GM10266 (cell line): ENCODE measurements at regions not wholly inside any gene's neighbourhood (a gene's known extent, or its start where the extent isn't known, plus 50 kb on each side); places are given as distances from the start of the nearest gene placed in this dataset.

Experiments used
- DNase-seq: peaks from one replicate; pipeline ENCODE4 v3.0.0; 2012; ENCODE audit errors: extremely low spot score
- TF ChIP-seq, protein P1 (sequence below): IDR thresholded peaks from 2 replicates; pipeline ENCODE4 v1.5.1; 2012; ENCODE audit warnings: mild to moderate bottlenecking, low read depth; ENCODE audit not compliant: control insufficient read depth, insufficient read depth; ENCODE audit errors: missing control alignments

DNA sequence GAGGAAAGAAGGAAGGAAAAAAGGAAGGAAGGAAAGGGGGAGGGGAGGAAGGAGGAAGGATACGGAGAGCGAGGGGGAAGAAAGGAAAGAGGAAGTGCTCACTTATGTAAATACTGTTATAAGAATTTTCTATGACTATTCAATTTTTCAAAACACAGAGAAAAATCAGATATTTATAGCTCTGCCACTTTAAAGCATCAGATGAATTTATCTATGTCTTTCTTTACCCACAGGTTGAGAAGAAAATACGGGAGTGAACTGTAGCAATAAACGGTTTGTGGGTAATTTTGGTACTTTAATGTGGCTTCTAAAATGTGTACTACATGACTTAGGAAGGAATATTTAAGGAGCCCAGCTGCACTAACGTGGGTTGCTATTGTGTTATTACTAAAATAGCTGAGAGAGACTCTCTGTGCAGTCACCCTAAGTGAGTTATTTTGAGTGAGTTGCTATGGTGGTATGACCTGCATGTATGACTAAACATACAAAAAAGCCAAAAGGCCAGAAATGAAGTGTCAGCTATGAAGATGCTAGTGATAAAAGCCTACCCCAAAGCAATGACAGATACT, 225.5 kb downstream of the SOD2 start:
- peak; percentile 65 for DNase-seq
- TF ChIP-seq, protein P1, sequence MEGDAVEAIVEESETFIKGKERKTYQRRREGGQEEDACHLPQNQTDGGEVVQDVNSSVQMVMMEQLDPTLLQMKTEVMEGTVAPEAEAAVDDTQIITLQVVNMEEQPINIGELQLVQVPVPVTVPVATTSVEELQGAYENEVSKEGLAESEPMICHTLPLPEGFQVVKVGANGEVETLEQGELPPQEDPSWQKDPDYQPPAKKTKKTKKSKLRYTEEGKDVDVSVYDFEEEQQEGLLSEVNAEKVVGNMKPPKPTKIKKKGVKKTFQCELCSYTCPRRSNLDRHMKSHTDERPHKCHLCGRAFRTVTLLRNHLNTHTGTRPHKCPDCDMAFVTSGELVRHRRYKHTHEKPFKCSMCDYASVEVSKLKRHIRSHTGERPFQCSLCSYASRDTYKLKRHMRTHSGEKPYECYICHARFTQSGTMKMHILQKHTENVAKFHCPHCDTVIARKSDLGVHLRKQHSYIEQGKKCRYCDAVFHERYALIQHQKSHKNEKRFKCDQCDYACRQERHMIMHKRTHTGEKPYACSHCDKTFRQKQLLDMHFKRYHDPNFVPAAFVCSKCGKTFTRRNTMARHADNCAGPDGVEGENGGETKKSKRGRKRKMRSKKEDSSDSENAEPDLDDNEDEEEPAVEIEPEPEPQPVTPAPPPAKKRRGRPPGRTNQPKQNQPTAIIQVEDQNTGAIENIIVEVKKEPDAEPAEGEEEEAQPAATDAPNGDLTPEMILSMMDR = no peak

DNA sequence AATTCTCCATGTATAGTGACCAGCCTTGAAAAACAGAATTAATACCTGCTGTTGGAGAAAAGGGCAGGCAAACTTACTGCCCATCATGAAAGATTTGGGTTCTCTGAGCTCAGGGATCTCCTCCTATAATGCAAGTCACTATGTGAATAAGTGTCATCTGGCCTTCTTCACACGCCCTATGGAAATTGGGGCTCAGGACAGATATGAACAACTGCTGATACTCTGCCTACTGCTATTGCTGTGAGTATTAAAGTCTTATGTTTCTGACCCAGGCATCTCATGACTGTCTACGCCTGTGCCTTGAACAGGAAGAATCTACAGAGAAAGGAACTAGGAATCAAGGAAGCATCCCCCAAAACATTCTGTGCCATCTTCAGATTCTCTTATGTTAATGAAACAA, 226.1 kb downstream of the SOD2 start:
- DNase-seq = no peak
- TF ChIP-seq, protein P1 = no peak

DNA sequence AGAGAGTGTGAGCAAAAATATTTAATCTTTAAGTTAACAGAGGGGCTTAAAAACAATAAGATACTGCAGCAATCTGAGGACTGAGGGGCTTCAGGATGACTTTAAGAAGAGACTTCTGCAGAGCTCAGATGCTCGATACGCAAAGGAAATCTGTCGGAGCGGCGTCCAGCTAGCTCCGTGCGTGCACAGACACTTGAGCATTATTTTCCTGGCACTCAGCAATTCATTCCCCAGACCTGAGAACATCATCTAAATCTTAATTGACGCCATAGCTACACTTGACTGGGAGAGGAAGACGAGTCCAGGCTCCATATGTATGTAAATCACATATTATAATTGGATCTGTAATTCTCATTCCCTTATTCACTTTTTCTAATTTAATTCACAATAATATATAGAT, 228.2 kb downstream of the SOD2 start:
- TF ChIP-seq, protein P1 = no peak
- DNase-seq = no peak

DNA sequence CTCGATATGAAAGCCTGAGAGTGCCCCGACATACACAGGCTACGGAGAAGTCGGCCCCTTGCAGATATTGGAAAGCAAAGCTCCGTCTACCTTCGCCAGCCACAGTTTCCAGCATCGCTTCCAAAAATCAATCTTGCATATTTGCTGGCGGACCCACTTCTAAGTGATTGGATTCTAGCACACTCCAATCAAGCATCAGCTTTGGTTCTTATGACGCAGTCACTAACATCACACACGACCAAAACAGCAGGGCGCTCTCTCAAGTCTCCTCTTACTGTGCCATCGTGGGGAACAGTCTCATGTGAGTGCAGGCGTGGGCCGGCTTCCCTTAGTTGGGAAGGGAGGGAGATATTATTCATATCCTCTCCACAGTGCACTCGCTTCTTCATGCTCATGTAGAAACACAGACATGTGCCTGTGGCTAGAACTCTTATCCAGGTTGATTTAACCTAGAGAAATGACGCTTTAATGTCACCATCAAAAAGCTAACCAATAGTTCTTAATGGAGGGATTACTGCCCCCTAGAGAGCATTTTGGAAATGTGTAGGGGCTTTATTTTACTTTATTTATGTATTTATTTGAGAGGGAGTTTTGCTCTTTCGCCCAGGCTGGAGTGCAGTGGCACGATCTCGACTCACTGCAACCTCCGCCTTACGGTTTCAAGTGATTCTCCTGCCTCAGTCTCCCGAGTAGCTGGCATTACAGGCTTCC, 229.8 kb downstream of the SOD2 start:
- TF ChIP-seq, protein P1 = no peak
- no peak for DNase-seq

DNA sequence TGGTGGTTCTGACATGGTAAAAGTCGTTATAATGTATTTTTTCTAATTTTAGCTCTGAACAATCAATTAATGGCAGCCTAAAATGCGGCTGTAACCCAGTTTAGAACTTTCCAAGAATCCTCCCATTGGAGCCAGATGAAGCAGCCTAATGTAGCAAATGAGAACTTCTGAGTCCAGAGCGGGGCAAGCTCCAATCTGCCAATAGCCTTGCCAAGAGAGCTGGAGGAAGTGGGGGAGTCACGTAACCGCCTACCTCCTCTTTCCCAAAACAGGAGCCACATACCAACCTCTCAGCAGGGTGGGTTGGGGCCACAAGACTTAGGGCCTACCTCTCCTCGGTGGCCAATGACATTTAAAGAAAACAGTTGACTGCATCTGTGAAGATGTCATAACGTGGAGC, 230.6 kb downstream of the SOD2 start:
- TF ChIP-seq, protein P1 = no peak
- no peak for DNase-seq

DNA sequence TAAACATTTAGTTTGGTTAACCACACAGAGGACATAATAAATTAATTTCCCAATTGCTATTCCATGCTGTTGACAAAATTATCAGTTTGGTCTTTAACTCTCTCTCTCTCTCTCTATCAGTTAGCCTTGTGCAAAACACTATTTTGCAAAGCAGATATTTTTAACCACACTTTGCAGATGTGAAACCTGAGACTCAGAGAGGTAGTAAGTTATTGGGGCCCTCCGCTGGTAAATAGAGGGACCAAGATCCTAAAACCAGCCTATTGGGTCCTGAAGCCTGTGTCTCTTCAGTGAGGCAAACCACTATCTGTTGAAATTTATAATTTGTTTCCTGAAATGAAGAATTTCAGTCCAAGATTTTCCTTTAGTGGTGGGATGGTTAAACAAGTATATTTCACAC, 231.0 kb downstream of the SOD2 start:
- TF ChIP-seq, protein P1 = no peak
- peak; percentile 42 for DNase-seq

DNA sequence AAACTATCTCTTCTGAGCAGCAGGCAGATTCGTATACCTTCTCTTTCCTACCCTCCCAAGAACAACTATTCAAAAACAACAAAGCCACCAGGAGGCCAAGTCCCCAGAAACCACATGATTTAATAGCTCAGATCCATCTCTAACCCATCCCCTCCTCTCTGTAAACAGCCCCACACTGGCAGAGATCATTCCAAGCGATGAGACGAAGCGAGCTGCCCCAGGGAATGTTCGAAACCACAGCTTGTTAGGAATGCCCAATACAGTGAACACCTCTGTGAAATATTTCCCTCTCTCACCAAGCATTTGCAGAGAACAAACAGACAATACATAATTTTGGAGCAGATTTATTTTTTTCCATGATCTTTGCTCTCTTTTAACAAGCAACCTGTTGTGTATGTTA, 231.8 kb downstream of the SOD2 start:
- no peak for DNase-seq
- TF ChIP-seq, protein P1 = no peak
